Spleen (tissue), 7 donors: ENCODE measurements at regions not wholly inside any gene's neighbourhood (a gene's known extent, or its start where the extent isn't known, plus 50 kb on each side); places are given as distances from the start of the nearest gene placed in this dataset.

Source experiments
- CTCF ChIP-seq, 11 experiments: fragments of 200-600 bp in 7 of 11; fragments of 450-650 bp in 4 of 11; sonication (generic) in 4 of 11; IDR thresholded peaks in 8 of 11; conservative IDR thresholded peaks in 3 of 11; 1 replicate in 7 of 11; 2 replicates in 4 of 11; pipeline versions ENCODE4 v1.4.0 to v1.8.0; 2016 to 2021; ENCODE audit warnings: antibody characterized with exemption in 11 of 11, inconsistent platforms in 4 of 11, mild to moderate bottlenecking in 1 of 11
- POLR2A ChIP-seq, 3 donors: fragments of 450-650 bp; IDR thresholded peaks; one replicate each; pipeline ENCODE4 v1.5.1; 2017; ENCODE audit warnings: antibody characterized with exemption in 3 of 3, mild to moderate bottlenecking in 1 of 3
- POLR2AphosphoS5 ChIP-seq, 3 donors: sonication (generic); formaldehyde crosslinking; IDR thresholded peaks; one replicate each; pipeline ENCODE4 v1.5.1; 2017; ENCODE audit warnings: antibody characterized with exemption in 3 of 3
- donor health status: DM: no; HTN: no; CAD: no; lungs with moderate emphysema.
- donor health status: DM: no; HTN: no; CAD: no.
- donor health status: DM: no; HTN: no; CAD: no.

- TF ChIP-seq CTCF (IDR thresholded peaks at IDR 0.05 in 8 of 11, conservative IDR thresholded peaks at IDR 0.05 in 3 of 11) (no peak), POLR2AphosphoS5 (IDR thresholded peaks at IDR 0.05) (no peak), POLR2A (IDR thresholded peaks at IDR 0.05) (no peak)
Measured at GRCh38 chr12:47297993-47298392, 218.2 kb upstream of the AMIGO2 start.
